22Rv1 (cell line): ENCODE measurements at regions not wholly inside any gene's neighbourhood (a gene's known extent, or its start where the extent isn't known, plus 50 kb on each side); places are given as distances from the start of the nearest gene placed in this dataset.

Experiments
- H3K27ac ChIP-seq: fragments of 450-650 bp; 2 replicates; pipeline ENCODE4 v1.5.1; 2017
- ZFX ChIP-seq: fragments of 450-650 bp; IDR thresholded peaks from 2 replicates; pipeline ENCODE4 v1.6.1; 2017; ENCODE audit warnings: antibody characterized with exemption, borderline replicate concordance
- TF ChIP-seq, protein P1 (sequence below): fragments of 450-650 bp; IDR thresholded peaks from 2 replicates; pipeline ENCODE4 v1.5.1; 2017; ENCODE audit warnings: mild to moderate bottlenecking

DNA sequence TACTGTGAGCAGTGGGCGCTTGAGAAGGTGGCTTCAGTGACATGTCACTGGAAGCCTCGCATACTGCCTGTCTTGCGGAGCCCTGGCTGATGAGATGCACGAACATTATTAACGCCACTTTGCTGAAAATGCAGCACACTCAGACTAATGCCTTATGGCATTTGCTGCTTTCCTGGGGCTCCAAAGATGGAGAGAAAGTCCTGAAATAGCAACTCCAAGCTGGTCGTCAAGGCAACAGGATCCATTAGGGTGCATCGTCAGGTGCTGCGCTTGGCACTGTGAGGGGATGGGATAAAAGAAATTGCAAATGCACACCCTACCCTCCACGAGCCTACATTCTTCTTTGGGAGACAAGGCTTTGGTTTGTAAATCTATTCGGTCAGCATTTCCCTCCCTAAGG, 592.5 kb downstream of the TYW1 start:
- no peak for TF ChIP-seq ZFX
- TF ChIP-seq, protein P1, sequence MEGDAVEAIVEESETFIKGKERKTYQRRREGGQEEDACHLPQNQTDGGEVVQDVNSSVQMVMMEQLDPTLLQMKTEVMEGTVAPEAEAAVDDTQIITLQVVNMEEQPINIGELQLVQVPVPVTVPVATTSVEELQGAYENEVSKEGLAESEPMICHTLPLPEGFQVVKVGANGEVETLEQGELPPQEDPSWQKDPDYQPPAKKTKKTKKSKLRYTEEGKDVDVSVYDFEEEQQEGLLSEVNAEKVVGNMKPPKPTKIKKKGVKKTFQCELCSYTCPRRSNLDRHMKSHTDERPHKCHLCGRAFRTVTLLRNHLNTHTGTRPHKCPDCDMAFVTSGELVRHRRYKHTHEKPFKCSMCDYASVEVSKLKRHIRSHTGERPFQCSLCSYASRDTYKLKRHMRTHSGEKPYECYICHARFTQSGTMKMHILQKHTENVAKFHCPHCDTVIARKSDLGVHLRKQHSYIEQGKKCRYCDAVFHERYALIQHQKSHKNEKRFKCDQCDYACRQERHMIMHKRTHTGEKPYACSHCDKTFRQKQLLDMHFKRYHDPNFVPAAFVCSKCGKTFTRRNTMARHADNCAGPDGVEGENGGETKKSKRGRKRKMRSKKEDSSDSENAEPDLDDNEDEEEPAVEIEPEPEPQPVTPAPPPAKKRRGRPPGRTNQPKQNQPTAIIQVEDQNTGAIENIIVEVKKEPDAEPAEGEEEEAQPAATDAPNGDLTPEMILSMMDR = no peak

DNA sequence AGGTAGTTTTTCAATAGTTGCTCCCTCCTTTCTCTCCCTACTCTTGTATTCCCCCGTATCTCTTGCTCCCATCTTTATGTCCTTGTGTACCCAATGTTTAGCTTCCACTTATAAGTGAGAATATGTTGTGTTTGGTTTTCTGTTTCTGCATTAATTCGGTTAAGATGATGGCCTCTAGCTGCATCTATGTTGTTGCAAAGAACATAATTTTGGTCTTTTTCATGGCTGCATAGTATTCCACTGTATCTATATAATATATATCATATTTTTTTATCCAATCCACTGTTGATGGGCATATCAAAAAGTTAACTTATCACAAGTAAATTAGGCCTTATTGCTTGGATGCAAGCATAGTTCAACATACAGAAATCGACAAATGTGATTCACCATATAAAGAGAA, 594.0 kb downstream of the TYW1 start:
- H3K27ac ChIP-seq = no peak overlapping the region
- TF ChIP-seq, protein P1 = no peak
- TF ChIP-seq ZFX = no peak

More for the DNA sequence above, 592.5 kb downstream of the TYW1 start:
- no peak overlapping the region for H3K27ac ChIP-seq

DNA sequence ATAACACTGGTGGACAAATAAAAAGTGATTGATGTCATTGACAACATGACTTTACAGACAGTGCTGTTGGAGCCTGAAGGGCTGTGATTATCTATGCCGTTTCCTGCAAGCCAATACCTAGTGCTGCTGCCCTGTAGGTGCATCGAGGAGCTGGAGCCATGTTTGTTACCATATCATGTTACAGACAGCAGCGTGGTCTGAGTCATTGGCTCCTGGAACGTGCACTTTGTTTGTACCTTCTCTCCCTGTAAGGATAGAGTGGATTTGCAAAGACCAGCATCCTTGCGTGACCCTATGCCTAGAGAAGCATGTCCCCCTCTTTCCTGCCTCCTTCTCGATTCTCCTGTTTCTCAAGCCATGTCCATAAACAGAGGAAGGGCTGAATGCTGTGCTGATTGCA, 597.2 kb downstream of the TYW1 start:
- no peak for TF ChIP-seq ZFX
- TF ChIP-seq, protein P1 = no peak
- no peak overlapping the region for H3K27ac ChIP-seq

DNA sequence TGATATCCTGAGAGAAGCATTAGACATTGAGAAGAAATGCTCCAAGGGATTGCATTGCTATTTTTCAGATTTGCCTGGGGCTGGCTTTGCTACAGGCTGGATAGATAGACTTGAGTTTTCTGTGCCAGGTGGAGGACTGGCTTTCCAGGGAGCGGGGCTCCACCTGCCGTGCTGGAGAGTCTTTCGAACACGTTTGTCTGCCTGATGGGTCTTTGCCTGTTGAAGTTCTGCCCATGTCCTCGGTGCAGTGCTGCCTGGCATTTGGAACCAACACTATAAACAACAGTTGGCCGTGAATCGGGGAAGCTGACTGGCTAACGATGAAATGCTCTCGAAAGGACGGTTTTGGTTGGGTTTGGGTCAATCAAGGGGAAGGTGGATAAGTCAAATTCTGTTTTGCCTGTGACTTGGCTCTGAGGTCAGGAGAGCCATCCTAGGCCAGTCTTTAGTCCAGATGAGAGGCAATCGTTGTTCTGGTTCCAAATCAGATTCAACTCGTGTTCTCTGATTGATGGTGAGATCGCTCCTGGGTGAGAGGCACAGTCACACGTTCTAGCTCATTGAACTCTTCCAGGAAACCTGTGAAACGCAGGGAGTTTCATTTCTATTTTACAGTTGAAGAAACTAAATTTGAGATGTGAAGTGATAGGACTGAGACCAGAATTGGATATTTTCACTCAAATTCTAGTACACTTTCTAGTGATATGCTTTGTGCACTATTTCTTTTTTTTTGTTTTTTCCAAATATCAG, 599.0 kb downstream of the TYW1 start:
- TF ChIP-seq, protein P1 = no peak
- TF ChIP-seq ZFX = no peak
- no peak overlapping the region for H3K27ac ChIP-seq

DNA sequence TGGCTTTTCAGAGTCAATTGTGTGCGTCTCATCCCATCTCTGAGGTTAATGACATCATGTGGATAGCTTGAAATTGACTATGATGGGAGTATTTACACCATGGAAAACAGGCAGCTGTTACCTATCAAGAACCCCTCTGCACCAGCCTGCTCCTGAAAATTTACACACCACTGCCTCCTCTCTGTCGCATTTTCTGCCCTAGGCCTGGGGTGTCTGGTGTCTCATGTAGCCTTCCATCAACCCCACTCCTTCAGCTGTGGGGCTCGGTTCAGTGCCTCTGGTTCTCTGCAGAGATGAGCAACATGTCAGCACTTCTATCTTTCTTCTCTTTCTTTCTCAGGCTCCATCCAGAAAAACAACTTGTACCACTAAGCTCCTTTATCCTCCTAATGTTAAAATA, 600.5 kb downstream of the TYW1 start:
- no peak overlapping the region for H3K27ac ChIP-seq
- no peak for TF ChIP-seq ZFX
- TF ChIP-seq, protein P1 = no peak

DNA sequence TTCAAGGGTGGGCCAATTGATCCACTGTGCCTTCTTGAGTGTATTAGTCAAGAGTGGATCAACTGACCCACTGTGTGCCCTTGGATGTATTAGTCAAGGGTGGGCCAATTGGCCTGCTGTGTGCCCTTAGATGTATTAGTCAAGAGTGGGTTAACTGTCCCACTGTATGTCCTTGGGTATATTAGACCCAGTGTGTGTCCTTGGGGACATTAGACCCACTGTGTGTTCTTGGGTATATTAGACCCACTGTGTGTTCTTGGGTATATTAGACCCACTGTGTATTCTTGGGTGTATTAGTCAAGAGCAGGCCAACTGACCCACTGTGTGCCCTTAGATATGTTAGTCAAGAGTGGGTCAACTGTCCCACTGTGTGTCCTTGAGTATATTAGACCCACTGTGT, 601.8 kb downstream of the TYW1 start:
- TF ChIP-seq, protein P1 = no peak
- no peak for TF ChIP-seq ZFX

DNA sequence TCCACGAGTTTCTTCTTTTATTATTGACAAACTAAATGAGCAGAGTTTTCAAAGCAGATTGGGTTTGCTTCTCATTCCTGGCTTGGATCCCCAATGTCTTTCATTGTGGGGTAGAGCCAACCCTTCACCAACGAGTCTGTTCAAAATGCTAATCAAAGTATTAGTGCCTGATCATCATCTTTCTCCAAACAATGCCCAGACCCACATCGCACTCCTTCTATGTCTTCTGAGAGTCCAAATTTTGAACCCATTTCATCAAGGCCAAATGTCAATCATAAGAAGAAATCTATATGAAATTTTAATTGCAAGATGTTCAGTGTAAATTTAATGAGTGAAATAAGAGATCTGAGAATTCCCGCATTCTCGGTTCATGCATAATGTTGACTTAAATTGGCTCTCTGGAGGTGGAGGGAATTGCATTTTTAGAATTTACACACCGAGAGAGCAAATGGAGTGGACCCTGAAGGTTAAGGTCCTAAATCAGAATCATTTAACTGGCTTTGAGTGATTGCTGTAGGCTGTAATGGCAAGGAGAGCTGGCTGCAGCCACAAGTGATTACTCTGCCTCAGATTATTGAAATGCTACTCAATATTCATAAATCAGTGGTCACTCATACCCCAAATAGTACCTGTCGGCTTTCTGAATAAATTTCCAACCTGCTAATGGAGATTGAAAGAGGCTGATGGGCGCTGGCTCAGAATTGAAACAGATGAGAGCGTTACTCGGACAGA, 602.9 kb downstream of the TYW1 start:
- TF ChIP-seq ZFX = no peak
- TF ChIP-seq, protein P1 = no peak
- no peak overlapping the region for H3K27ac ChIP-seq

More for the DNA sequence above, 601.8 kb downstream of the TYW1 start:
- no peak overlapping the region for H3K27ac ChIP-seq
